Vagina (tissue), 2 donors: ENCODE measurements at regions not wholly inside any gene's neighbourhood (a gene's known extent, or its start where the extent isn't known, plus 50 kb on each side); places are given as distances from the start of the nearest gene placed in this dataset.

Experiments used
- DNase-seq, 2 donors: peaks; one replicate each; pipeline ENCODE4 v3.0.0-alpha.2; 2017; ENCODE audit errors: extremely low spot score in 2 of 2
- H3K27ac ChIP-seq: fragments of 200-600 bp; sonication (generic); one replicate; pipeline ENCODE4 v1.5.1; 2019
- H3K27me3 ChIP-seq: fragments of 200-600 bp; sonication (generic); one replicate; pipeline ENCODE4 v1.5.1; 2019
- H3K36me3 ChIP-seq, 2 donors: fragments of 200-600 bp; sonication (generic); one replicate each; pipeline ENCODE4 v1.5.1; 2017 to 2019
- H3K4me1 ChIP-seq: fragments of 200-600 bp; sonication (generic); one replicate; pipeline ENCODE4 v1.5.1; 2019
- H3K4me3 ChIP-seq, 2 donors: fragments of 200-600 bp; sonication (generic); 1 replicate in 1 of 2; 2 replicates in 1 of 2; pipeline ENCODE4 v1.5.1; 2016 to 2019
- H3K9me3 ChIP-seq: fragments of 200-600 bp; sonication (generic); one replicate; pipeline ENCODE4 v1.5.1; 2019
- POLR2A ChIP-seq, 2 donors: fragments of 450-650 bp; IDR thresholded peaks; one replicate each; pipeline ENCODE4 v1.6.1; 2017; ENCODE audit warnings: antibody characterized with exemption in 2 of 2, mild to moderate bottlenecking in 2 of 2, moderate library complexity in 2 of 2
- POLR2AphosphoS5 ChIP-seq, 2 donors: sonication (generic); formaldehyde crosslinking; IDR thresholded peaks; one replicate each; pipeline ENCODE4 v1.9.0; 2017; ENCODE audit warnings: antibody characterized with exemption in 2 of 2, mild to moderate bottlenecking in 2 of 2, low read depth in 1 of 2; ENCODE audit not compliant: insufficient read depth in 1 of 2
- intact Hi-C: fragments of 100-400 bp; cut with DNase I; formaldehyde crosslinking; loops from one replicate; pipeline ENCODE4 v1.15.1; 2023
- TF ChIP-seq, protein P1 (sequence below), 3 experiments: fragments of 450-650 bp in 2 of 3; fragments of 200-600 bp in 1 of 3; sonication (generic) in 1 of 3; IDR thresholded peaks; one replicate each; pipeline ENCODE4 v1.5.1; 2017 to 2019; ENCODE audit warnings: antibody characterized with exemption in 3 of 3, mild to moderate bottlenecking in 2 of 3, moderate library complexity in 2 of 3

- no peak for DNase-seq
- no peak overlapping the region for H3K4me3 ChIP-seq
- H3K27ac ChIP-seq: no peak overlapping the region
- no peaks in the 10 kb centered on the region for H3K36me3 ChIP-seq
- intact Hi-C loops: no loop called here
- TF ChIP-seq, protein P1, sequence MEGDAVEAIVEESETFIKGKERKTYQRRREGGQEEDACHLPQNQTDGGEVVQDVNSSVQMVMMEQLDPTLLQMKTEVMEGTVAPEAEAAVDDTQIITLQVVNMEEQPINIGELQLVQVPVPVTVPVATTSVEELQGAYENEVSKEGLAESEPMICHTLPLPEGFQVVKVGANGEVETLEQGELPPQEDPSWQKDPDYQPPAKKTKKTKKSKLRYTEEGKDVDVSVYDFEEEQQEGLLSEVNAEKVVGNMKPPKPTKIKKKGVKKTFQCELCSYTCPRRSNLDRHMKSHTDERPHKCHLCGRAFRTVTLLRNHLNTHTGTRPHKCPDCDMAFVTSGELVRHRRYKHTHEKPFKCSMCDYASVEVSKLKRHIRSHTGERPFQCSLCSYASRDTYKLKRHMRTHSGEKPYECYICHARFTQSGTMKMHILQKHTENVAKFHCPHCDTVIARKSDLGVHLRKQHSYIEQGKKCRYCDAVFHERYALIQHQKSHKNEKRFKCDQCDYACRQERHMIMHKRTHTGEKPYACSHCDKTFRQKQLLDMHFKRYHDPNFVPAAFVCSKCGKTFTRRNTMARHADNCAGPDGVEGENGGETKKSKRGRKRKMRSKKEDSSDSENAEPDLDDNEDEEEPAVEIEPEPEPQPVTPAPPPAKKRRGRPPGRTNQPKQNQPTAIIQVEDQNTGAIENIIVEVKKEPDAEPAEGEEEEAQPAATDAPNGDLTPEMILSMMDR (IDR thresholded peaks at IDR 0.05): no peak
- TF ChIP-seq POLR2A (IDR thresholded peaks at IDR 0.05) (no peak), POLR2AphosphoS5 (IDR thresholded peaks at IDR 0.05; ENCODE audit: insufficient read depth in 1 of 2, low read depth in 1 of 2) (no peak)
- H3K4me1 ChIP-seq: no peaks in the 10 kb centered on the region
- no peaks in the 10 kb centered on the region for H3K27me3 ChIP-seq
- no peaks in the 10 kb centered on the region for H3K9me3 ChIP-seq
These were observed 1359.5 kb downstream of the TBC1D22A start for GRCh38 chr22:48121984-48122383.

DNA sequence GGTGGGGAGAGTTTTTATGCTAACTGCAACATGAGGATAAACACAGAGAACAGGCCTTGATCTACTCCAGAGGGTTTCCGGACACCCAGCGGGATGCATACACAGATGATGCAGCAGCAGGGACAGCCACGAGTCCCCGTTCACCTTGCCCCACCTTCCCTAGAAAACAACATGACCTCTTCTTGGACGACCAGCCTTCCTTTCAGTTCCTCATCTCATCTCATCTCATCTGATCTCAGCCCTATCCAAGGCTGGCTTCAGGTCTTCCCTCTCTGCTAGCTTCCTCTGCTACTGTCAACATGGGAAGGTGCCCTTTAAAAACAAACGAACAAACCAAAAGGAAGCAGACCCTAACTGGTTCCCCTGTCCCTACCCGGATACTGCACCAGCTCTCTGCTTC, 1356.2 kb downstream of the TBC1D22A start:
- Histone ChIP-seq H3K27me3 (no peaks in the 10 kb centered on the region), H3K9me3 (no peaks in the 10 kb centered on the region), H3K4me1 (no peaks in the 10 kb centered on the region), H3K4me3 (no peak overlapping the region), H3K36me3 (no peaks in the 10 kb centered on the region), H3K27ac (no peak overlapping the region)
- TF ChIP-seq, protein P1 (IDR thresholded peaks at IDR 0.05): no peak
- TF ChIP-seq POLR2AphosphoS5 (IDR thresholded peaks at IDR 0.05; ENCODE audit: insufficient read depth in 1 of 2, low read depth in 1 of 2) (no peak), POLR2A (IDR thresholded peaks at IDR 0.05) (no peak)
- intact Hi-C loops: no loop called here
- DNase-seq: no peak

GRCh38 chr22:48116871-48117270, 1354.4 kb downstream of the TBC1D22A start:
- Histone ChIP-seq H3K9me3 (no peaks in the 10 kb centered on the region), H3K27me3 (no peaks in the 10 kb centered on the region), H3K36me3 (no peaks in the 10 kb centered on the region), H3K4me1 (no peaks in the 10 kb centered on the region), H3K27ac (no peak overlapping the region), H3K4me3 (no peak overlapping the region)
- TF ChIP-seq, protein P1 (IDR thresholded peaks at IDR 0.05): no peak
- TF ChIP-seq POLR2AphosphoS5 (IDR thresholded peaks at IDR 0.05; ENCODE audit: insufficient read depth in 1 of 2, low read depth in 1 of 2) (no peak), POLR2A (IDR thresholded peaks at IDR 0.05) (no peak)
- intact Hi-C loops: no loop called here
- DNase-seq: no peak

DNA sequence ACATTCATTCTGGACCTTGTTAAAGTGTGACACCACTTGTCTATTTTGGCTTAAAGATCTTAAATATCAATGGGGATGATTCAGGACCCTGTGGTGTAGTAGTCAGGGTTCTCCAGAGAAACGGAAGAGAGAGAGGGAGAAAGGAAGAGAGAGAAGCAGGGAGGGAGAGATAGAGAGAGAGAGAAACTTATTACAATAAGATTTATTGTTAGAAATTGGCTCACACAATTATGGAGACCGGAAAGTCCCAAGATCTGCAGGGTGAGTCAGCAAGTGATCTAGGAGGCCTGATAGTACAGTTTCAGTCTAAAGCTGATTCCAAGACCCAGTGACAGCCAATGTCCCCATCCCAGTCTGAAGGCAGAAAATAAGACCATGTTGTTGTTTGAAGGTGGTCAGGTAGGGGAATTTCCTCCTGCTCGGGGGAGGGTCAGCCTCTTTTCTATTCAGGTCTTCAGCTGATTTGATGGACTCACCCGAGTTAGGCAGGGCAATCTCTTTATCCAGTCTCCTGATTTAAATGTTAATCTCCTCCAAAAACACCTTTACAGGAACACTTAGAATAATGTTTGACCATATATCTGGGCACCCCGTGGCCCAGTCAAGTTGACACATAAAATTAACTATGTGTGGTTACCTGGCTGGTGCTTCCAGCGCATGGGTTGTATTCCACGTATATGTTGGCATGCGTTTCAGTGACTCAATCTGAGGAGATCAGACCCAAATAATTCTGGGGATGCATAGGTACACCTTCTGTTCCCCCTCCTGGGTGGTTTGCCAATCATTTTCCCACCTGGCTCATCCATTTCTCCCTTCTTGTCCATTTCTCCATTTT, 1350.5 kb downstream of the TBC1D22A start:
- Histone ChIP-seq H3K9me3 (peaks cover 4% of the 10 kb centered on the region), H3K4me3 (no peak overlapping the region), H3K27ac (no peak overlapping the region), H3K27me3 (no peaks in the 10 kb centered on the region), H3K4me1 (no peaks in the 10 kb centered on the region), H3K36me3 (no peaks in the 10 kb centered on the region)
- TF ChIP-seq, protein P1 (IDR thresholded peaks at IDR 0.05): no peak
- TF ChIP-seq POLR2A (IDR thresholded peaks at IDR 0.05) (no peak), POLR2AphosphoS5 (IDR thresholded peaks at IDR 0.05; ENCODE audit: insufficient read depth in 1 of 2, low read depth in 1 of 2) (no peak)
- intact Hi-C loops: no loop called here
- no peak for DNase-seq

- peak in 1 of 2 donors; percentile 52 for DNase-seq
- H3K4me1 ChIP-seq: no peaks in the 10 kb centered on the region
- intact Hi-C loops: no loop called here
- H3K4me3 ChIP-seq: no peak overlapping the region
- TF ChIP-seq POLR2A (IDR thresholded peaks at IDR 0.05): no peak
- H3K9me3 ChIP-seq: peaks cover 4% of the 10 kb centered on the region
- H3K27ac ChIP-seq: no peak overlapping the region
- no peaks in the 10 kb centered on the region for H3K27me3 ChIP-seq
- H3K36me3 ChIP-seq: no peaks in the 10 kb centered on the region
These were observed 1344.3 kb downstream of the TBC1D22A start for GRCh38 chr22:48106715-48107259.
